Thymus (tissue), 11 donors: ENCODE measurements at regions not wholly inside any gene's neighbourhood (a gene's known extent, or its start where the extent isn't known, plus 50 kb on each side); places are given as distances from the start of the nearest gene placed in this dataset.
A peak's percentile ranks its signal among the peaks of the same experiment; 100 is the strongest.

Experiments used
- DNase-seq, 9 donors: peaks; one replicate each; pipeline ENCODE4 v3.0.0-alpha.2; 2013; ENCODE audit warnings: low spot score in 9 of 9, low read depth in 6 of 9, missing footprints in 1 of 9
- H3K27ac ChIP-seq, 2 donors: one replicate each; pipeline ENCODE4 v1.5.1; 2013; ENCODE audit warnings: control low read depth in 1 of 2, low read depth in 1 of 2, low read length in 1 of 2, mild to moderate bottlenecking in 1 of 2, moderate library complexity in 1 of 2
- H3K27me3 ChIP-seq, 2 donors: one replicate each; pipeline ENCODE4 v1.5.1; 2013; ENCODE audit warnings: low read length in 1 of 2; ENCODE audit not compliant: control insufficient read depth in 2 of 2, insufficient read depth in 1 of 2
- H3K36me3 ChIP-seq, 2 donors: one replicate each; pipeline ENCODE4 v1.5.1; 2013; ENCODE audit warnings: low read length in 1 of 2, mild to moderate bottlenecking in 1 of 2, moderate library complexity in 1 of 2; ENCODE audit not compliant: control insufficient read depth in 2 of 2, insufficient read depth in 2 of 2
- H3K4me1 ChIP-seq, 2 donors: one replicate each; pipeline ENCODE4 v1.5.1; 2013; ENCODE audit warnings: low read length in 2 of 2; ENCODE audit not compliant: control insufficient read depth in 2 of 2, insufficient read depth in 2 of 2
- H3K4me3 ChIP-seq, 2 donors: one replicate each; pipeline ENCODE4 v1.5.1; 2013; ENCODE audit warnings: low read length in 2 of 2, control low read depth in 1 of 2, mild to moderate bottlenecking in 1 of 2
- H3K9me3 ChIP-seq, 2 donors: one replicate each; pipeline ENCODE4 v1.5.1; 2013; ENCODE audit warnings: low read length in 1 of 2, mild to moderate bottlenecking in 1 of 2; ENCODE audit not compliant: control insufficient read depth in 2 of 2, insufficient read depth in 1 of 2
- WGBS: extraction: QIAGEN DNeasy Blood & Tissue Kit; methylation state at CpG from one replicate; pipeline ENCODE4 v1.1.7; 2013; 5-methylcytosine and 5-hydroxymethylcytosine counted together
- donor health status: healthy.

DNA sequence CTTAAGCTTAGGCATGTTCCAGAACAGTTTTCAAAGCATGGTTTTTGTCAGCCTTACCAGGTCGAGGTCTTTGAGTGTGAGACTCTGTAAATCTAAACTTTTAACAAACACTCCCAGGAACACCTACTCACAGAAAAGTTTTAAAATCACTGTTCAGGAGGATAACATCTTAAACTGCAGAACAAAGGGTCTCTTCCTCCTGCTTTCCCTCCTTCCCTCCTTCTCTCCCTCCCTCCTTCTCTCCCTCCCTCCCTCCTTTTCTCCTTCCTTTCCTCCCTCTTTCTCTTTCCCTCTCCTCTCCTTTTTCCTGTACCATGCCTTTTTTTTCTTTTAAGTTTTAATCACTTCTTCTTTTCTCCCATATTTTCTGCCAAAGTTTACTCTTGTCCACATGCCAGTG, 153.5 kb upstream of the MAF start:
- Histone ChIP-seq H3K36me3 (no peaks in the 10 kb centered on the region), H3K27ac (peak overlapping the region in 1 of 2 donors; percentile 58), H3K4me3 (no peak overlapping the region), H3K27me3 (no peaks in the 10 kb centered on the region), H3K9me3 (no peaks in the 10 kb centered on the region), H3K4me1 (peaks cover 6 to 28% of the 10 kb centered on the region in 2 donors)
- no peak for DNase-seq
- 80% methylated on average over 1 of the region's 1 CpG for WGBS

DNA sequence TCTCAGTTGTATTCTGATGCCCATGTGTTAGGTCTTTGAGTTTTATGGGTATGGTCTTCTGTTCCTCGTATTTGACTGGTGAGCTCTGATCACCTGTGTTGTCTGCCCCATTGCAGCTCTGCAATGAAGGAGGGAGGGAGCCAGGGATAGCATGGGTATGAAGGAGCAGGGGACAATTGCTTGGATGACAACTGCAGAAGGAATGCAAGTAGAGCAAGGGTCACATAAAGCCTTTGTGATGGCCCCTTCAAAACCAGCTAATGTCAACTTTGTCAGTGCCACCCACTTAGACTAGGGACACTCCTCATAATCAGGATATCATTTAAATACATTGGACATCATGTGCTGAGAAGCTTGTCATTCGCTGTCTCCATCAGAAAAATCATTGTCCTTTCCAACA, 152.7 kb upstream of the MAF start:
- Histone ChIP-seq H3K36me3 (no peaks in the 10 kb centered on the region), H3K4me1 (peaks cover 6 to 24% of the 10 kb centered on the region in 2 donors), H3K27ac (peak overlapping the region in 1 of 2 donors; percentile 80), H3K4me3 (no peak overlapping the region), H3K27me3 (no peaks in the 10 kb centered on the region), H3K9me3 (no peaks in the 10 kb centered on the region)
- whole genome bisulfite sequencing = 92% methylated on average over 2 of the region's 2 CpGs
- no peak for DNase-seq

DNA sequence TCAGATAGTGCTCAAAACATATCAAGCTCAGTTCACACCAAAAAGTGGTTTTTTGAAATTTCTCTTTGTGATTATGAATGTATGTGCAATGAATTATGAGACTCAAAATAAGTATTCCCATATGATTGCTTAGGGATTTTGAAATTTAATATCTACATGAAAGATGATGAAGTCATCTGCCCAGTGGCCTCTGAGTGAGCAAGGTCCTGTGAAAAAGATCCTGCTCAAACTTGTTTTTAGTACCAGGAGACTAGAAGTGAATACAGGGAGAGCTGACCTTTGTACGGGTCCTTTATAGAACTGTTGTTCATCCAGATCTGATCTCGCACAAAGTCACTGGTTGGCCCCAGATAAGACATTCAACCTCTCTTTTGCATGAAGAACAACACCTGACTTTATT, 151.9 kb upstream of the MAF start:
- Histone ChIP-seq H3K4me1 (peaks cover 6 to 20% of the 10 kb centered on the region in 2 donors), H3K4me3 (no peak overlapping the region), H3K9me3 (no peaks in the 10 kb centered on the region), H3K27me3 (no peaks in the 10 kb centered on the region), H3K36me3 (no peaks in the 10 kb centered on the region), H3K27ac (peak overlapping the region; percentile 46 to 80)
- DNase-seq = no peak
- WGBS = 98% methylated on average over 2 of the region's 2 CpGs

DNA sequence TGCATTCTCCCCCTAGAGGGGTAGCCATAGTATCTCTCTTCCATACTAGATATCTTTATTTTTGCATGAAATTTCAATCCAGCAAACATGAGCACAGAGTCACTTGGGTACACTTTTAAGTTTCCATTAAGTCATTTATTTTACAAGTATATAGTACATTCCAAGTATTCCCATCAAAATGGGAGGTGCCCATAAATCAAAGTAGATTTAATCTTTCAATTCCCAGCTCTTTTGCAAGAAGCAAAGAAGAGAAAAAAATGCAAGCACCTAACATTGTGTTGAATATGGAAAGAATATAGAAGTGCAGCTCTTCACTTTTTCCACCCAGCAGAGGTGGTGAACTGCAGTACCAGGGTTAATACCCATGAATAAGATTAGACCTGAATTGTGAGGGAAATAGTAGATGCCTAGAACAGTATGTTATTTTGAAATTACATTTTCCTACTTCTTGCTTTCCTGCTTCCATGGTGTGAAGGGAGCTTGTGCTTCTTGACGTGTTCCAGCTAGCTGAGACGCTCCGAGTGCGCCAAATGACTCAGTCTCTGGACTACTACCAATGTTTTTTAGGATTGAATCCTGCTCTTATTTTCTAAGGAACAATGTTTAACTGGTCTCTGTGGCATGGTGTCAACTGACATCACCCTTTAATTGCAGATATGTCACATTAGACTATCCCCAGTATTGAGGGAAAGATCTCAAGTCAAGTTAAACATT, 151.1 kb upstream of the MAF start:
- Histone ChIP-seq H3K9me3 (no peaks in the 10 kb centered on the region), H3K27me3 (no peaks in the 10 kb centered on the region), H3K27ac (peak overlapping the region; percentile 79 to 80), H3K4me1 (peaks cover 6 to 20% of the 10 kb centered on the region in 2 donors), H3K4me3 (no peak overlapping the region), H3K36me3 (no peaks in the 10 kb centered on the region)
- WGBS = 94% methylated on average over 4 of the region's 4 CpGs
- peak in 1 of 9 donors; percentile 30 for DNase-seq

DNA sequence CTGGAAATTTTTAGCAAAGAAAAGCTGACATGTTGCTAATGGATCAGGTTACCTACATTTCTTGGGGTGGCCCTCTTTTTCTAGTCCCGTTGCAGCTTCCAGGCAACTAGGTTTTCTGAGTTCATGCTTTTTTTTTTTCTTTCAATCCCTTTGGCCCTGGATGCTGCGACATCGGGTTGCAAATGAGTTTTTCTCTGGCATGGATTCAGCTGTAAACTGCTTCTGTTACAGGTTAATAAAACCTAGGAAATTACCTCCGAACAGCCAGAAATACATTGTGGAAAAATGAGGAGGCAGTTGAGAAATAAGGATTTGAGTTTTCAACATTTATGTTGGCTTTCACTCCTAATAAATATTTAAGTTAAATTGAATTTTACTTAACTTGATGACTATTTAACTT, 149.8 kb upstream of the MAF start:
- no peaks in the 10 kb centered on the region for H3K9me3 ChIP-seq
- no peak overlapping the region for H3K4me3 ChIP-seq
- H3K27ac ChIP-seq = no peak overlapping the region
- no peaks in the 10 kb centered on the region for H3K36me3 ChIP-seq
- H3K27me3 ChIP-seq = no peaks in the 10 kb centered on the region
- DNase-seq = no peak
- 95% methylated on average over 4 of the region's 4 CpGs for WGBS
- peaks cover 6 to 20% of the 10 kb centered on the region in 2 donors for H3K4me1 ChIP-seq

DNA sequence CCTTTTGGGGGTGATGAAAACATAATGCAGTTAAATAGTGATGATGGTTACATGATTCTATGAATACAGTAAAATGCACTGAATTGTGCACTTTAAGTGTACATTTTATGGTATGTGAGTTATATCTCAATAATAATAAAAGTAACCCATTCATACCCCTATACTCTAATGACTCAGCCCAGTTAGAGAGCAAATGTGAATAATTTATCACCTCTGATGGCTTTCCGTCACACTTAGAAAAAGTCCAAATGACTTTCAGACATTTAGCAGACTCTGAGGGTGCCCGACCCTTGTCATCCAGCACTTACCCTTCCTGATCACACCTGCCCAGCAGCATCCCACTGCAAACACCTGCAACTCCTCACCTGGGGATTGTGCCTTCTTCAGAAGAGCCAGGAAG, 148.1 kb upstream of the MAF start:
- 95% methylated on average over 2 of the region's 2 CpGs for WGBS
- H3K27ac ChIP-seq = no peak overlapping the region
- peaks cover 0 to 10% of the 10 kb centered on the region in 2 donors for H3K4me1 ChIP-seq
- no peak overlapping the region for H3K4me3 ChIP-seq
- no peak for DNase-seq
- H3K9me3 ChIP-seq = no peaks in the 10 kb centered on the region
- no peaks in the 10 kb centered on the region for H3K27me3 ChIP-seq
- no peaks in the 10 kb centered on the region for H3K36me3 ChIP-seq

DNA sequence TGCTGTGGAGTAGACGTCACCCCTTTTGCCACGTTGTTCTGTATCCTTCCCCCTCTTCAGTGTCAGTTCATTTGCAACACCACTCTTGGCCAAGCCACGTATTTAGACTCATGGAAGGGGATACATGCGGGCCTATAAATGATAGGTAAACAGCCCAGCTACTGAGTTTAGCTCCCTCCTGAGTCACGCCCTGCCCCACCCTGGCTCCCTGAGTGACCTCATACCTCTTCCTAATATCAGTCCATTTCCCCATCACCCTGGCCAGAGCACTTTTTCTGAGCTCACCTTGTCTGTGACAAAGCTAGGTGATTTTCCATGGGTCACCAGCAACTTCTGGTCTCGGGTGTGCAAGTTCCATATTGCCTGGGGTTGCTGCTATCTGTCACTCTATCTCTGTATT, 147.2 kb upstream of the MAF start:
- no peaks in the 10 kb centered on the region for H3K36me3 ChIP-seq
- no peaks in the 10 kb centered on the region for H3K27me3 ChIP-seq
- WGBS = 95% methylated on average over 6 of the region's 6 CpGs
- no peaks in the 10 kb centered on the region for H3K9me3 ChIP-seq
- no peak overlapping the region for H3K27ac ChIP-seq
- peaks cover 0 to 3% of the 10 kb centered on the region in 2 donors for H3K4me1 ChIP-seq
- no peak overlapping the region for H3K4me3 ChIP-seq
- DNase-seq = no peak

DNA sequence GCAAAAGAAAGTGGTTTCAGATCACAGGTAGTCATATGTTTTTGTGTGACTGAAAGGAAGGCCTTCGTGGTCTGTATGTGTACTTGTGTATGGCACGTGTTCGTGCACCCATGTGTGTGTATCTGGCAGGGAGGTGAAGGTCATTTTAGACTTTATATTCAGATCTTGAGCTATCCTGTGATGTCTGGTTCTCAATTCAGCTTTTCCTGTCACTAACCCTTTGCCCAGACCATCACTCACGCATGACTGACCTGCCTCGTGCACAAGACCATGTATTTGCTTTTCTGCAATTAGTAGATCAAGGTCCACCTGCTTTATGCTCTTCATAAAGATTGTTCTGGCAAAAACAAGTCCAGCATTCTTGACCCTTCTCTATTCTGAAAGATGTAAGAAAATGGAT, 139.7 kb upstream of the MAF start:
- no peaks in the 10 kb centered on the region for H3K4me1 ChIP-seq
- no peaks in the 10 kb centered on the region for H3K36me3 ChIP-seq
- DNase-seq = no peak
- H3K27ac ChIP-seq = no peak overlapping the region
- H3K27me3 ChIP-seq = no peaks in the 10 kb centered on the region
- 99% methylated on average over 5 of the region's 5 CpGs for WGBS
- H3K9me3 ChIP-seq = no peaks in the 10 kb centered on the region
- H3K4me3 ChIP-seq = no peak overlapping the region

DNA sequence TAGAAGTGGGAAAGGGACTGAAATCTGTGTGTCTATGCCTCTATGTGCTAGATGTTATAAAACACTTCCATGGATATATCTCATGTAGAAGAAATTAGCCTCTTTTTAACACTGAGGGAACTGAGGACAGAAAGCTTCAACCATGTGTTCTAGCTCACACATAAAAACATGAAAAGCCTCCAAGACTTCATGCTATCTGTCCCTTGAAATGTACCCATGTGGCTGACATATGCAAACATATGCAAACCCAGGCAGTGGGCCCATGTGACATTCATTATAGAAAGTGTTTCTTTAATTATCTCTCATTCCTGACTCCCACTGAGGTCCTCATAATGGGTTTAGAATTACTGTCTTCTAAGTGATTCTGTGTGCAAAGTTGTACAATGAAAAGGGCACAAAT, 134.7 kb upstream of the MAF start:
- Histone ChIP-seq H3K4me3 (no peak overlapping the region), H3K9me3 (no peaks in the 10 kb centered on the region), H3K27ac (no peak overlapping the region), H3K36me3 (no peaks in the 10 kb centered on the region), H3K27me3 (no peaks in the 10 kb centered on the region), H3K4me1 (no peaks in the 10 kb centered on the region)
- DNase-seq = no peak
